C4-2B (cell line): ENCODE measurements at regions not wholly inside any gene's neighbourhood (a gene's known extent, or its start where the extent isn't known, plus 50 kb on each side); places are given as distances from the start of the nearest gene placed in this dataset.

ENCODE experiments used
- H3K27ac ChIP-seq: fragments of 450-650 bp; 2 replicates; pipeline ENCODE4 v1.5.1; 2017
- CTCF ChIP-seq: fragments of 450-650 bp; conservative IDR thresholded peaks from 2 replicates; pipeline ENCODE4 v1.5.1; 2017; ENCODE audit warnings: mild to moderate bottlenecking
- ZFX ChIP-seq: fragments of 450-650 bp; IDR thresholded peaks from 2 replicates; pipeline ENCODE4 v1.6.1; 2017

DNA sequence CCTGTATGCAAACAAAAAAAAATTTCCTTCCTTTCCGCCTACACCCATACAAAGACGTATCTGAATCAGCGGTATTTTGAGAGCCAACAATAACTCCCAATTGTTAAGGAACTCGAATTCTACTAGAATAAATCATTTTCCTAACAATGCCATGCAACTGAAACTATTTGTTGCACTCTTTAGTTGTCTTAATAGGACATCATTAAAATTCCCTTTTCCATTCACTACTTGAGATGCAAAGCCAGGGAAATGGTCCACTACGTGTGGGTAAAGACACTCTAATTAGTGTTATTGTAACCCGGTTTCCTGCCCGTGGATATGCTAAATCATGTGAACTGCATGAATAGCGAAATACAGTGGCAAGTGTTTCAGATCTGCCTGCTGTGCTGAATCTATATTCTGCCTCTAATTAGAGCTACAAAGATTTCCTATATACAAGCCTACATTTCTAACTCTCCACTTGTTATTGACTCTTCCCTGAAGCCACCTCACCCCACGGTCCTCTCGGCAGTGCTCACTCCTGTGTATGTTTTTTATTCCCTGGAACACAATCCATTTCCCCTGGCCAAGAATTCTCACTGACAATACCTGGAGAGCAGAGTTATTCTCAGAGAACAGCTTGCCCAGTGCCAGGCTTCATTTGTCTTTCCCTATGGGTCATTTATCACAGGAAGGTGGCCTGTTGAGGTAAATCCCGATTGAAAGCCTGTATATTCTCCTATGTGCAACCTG lies 168.3 kb downstream of the PAWR start:
- H3K27ac ChIP-seq = no peak overlapping the region
- TF ChIP-seq ZFX = no peak
- TF ChIP-seq CTCF = no peak

- TF ChIP-seq ZFX (no peak), CTCF (no peak)
- no peak overlapping the region for H3K27ac ChIP-seq
These were observed 169.2 kb downstream of the PAWR start for GRCh38 chr12:79521576-79521975.

DNA sequence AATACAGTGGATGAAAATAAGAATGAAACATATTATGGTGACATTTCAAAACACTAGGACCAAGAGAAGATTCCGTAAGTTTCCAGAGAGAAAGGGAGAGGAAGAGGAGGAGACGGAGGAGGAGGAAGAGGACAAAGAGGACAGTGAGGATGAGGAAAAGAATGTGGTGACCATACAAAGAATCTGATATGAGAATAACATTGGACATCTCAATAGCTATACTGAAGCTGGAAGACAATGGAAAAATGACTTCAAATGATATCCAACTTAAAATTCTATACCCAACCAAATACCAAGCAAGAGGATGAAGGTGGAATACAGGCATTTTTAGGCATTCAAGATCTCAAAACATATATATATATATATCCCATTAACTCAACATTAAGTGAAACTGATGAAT lies 173.4 kb downstream of the PAWR start:
- no peak overlapping the region for H3K27ac ChIP-seq
- TF ChIP-seq ZFX (no peak), CTCF (no peak)

- no peak for TF ChIP-seq ZFX
- no peak for TF ChIP-seq CTCF
- H3K27ac ChIP-seq = no peak overlapping the region
These were observed 175.2 kb downstream of the PAWR start for GRCh38 chr12:79515530-79515935.

GRCh38 chr12:79514730-79515529 lies 175.8 kb downstream of the PAWR start:
- TF ChIP-seq CTCF = no peak
- no peak for TF ChIP-seq ZFX
- no peak overlapping the region for H3K27ac ChIP-seq

DNA sequence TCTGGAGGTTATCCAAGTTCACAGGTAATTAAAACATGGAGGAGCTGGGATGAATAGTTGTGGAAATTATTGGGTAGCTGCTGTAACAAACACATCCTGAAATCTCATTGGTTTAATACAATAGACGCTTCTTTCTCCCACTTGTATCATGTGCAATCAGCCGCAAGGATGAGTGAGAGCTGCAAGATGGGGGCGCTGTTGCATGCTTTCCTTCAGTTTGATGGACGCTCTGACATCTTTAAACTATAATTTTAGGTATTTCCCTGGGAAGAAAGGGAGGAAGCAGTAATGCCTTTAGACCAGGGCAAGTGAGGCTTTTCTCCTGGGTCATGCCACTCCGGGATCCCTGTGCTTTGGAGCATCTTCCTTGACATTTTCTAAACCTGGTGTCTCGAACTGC lies 178.7 kb downstream of the PAWR start:
- TF ChIP-seq ZFX = no peak
- TF ChIP-seq CTCF = peak; percentile 45

GRCh38 chr12:79508622-79509021 lies 182.1 kb downstream of the PAWR start:
- peak; percentile 7; the same call in 1 of the 2 replicates for TF ChIP-seq CTCF
- no peak for TF ChIP-seq ZFX
- no peak overlapping the region for H3K27ac ChIP-seq

More for the DNA sequence above, 178.7 kb downstream of the PAWR start:
- H3K27ac ChIP-seq = no peak overlapping the region
